Stomach smooth muscle (tissue), 2 donors: ENCODE measurements at regions not wholly inside any gene's neighbourhood (a gene's known extent, or its start where the extent isn't known, plus 50 kb on each side); places are given as distances from the start of the nearest gene placed in this dataset.

Experiments
- H3K27ac ChIP-seq: one replicate; pipeline ENCODE4 v1.7.0; 2013; ENCODE audit warnings: mild to moderate bottlenecking, low read length, inconsistent platforms
- H3K27me3 ChIP-seq, 2 donors: one replicate each; pipeline ENCODE4 v1.7.0; 2013; ENCODE audit warnings: low read length in 2 of 2; ENCODE audit not compliant: insufficient read depth in 2 of 2, control insufficient read depth in 1 of 2
- H3K36me3 ChIP-seq, 2 donors: one replicate each; pipeline ENCODE4 v1.7.0; 2013; ENCODE audit warnings: low read length in 2 of 2; ENCODE audit not compliant: control insufficient read depth in 2 of 2, insufficient read depth in 2 of 2
- H3K4me1 ChIP-seq: one replicate; pipeline ENCODE4 v1.7.0; 2013; ENCODE audit warnings: low read length; ENCODE audit not compliant: control insufficient read depth, insufficient read depth
- H3K4me3 ChIP-seq, 2 donors: one replicate each; pipeline ENCODE4 v1.7.0; 2013; ENCODE audit warnings: low read length in 2 of 2
- H3K9ac ChIP-seq, 2 donors: one replicate each; pipeline ENCODE4 v1.7.0; 2013; ENCODE audit warnings: low read length in 2 of 2, mild to moderate bottlenecking in 1 of 2
- H3K9me3 ChIP-seq, 2 donors: one replicate each; pipeline ENCODE4 v1.7.0; 2013; ENCODE audit warnings: low read length in 2 of 2; ENCODE audit not compliant: control insufficient read depth in 2 of 2
- donor health status: healthy.
- donor health status: Pancreatic carcinoma.

DNA sequence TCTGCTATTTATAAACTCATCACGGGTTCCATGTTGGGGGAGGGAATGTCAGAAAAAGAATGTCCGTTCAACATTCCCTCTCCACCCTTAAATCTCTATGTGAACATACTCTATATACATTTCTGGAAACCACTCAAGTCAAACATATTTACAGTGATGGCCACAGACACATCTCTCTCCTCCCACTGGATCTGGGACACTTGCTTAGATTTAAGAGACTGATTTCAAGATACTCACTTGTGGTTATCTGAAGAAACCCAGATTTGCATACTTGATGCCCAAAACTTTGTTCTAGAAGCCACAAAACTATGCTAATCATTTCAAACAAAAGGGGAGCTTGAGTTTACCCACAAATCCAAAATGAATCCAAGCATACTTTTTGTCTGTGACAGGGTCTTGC, 182.9 kb upstream of the SOX9 start:
- Histone ChIP-seq H3K36me3 (no peaks in the 10 kb centered on the region), H3K27me3 (no peaks in the 10 kb centered on the region), H3K9me3 (no peaks in the 10 kb centered on the region), H3K4me3 (no peak overlapping the region), H3K4me1 (no peaks in the 10 kb centered on the region), H3K9ac (no peak overlapping the region), H3K27ac (no peak overlapping the region)

DNA sequence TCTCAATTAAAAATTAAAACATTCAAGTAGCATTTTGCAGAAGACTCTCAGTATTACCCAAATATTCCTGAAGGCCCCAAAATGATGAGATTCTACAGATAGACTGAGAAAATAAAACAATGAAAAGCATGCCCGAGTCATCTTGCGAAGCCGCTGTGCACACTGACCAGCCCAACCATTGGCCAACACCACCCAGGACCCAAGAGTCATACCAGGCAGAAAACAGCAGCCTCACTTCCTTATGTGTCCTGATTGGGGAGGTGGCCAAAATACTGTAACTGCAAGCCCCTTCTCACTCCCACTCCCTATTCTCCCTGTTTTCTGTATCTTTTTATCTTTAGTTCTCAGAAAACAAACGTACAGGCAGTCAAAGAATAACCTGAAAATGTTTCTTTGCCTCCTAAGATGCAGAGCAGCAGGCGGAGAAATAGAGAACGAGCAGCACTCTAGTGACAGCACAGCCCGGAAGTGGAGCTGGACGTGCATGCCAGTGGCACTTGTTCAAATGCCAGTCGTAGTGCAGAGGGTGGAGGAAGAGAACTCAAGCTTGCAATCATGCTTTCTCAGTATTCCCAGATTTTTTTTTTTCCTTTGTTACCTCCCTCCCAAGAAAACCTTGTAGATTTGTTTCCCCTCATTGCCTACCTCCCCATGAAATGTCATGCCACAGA, 182.3 kb upstream of the SOX9 start:
- Histone ChIP-seq H3K4me3 (no peak overlapping the region), H3K27me3 (no peaks in the 10 kb centered on the region), H3K27ac (no peak overlapping the region), H3K36me3 (no peaks in the 10 kb centered on the region), H3K4me1 (no peaks in the 10 kb centered on the region), H3K9me3 (no peaks in the 10 kb centered on the region), H3K9ac (no peak overlapping the region)

DNA sequence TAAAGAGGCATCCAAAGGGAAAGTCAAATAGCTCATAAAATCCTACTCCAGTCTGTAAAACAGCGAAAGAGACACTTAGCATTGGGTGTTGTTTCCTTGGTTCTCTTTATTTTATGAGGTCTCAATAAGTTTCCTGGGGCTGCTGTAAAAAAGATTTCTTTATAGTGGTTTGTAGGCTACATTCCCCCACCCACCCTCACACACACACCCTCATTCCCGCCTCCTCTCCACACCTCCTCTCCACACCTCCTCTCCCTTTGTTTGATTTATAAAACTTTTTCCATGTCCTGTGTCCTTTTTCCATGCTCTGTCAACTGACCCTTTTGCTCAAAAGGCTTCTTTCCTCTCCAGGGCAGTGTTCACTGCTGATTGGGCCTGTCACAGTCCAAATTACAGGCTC, 178.9 kb upstream of the SOX9 start:
- no peaks in the 10 kb centered on the region for H3K27me3 ChIP-seq
- H3K4me3 ChIP-seq: no peak overlapping the region
- no peaks in the 10 kb centered on the region for H3K36me3 ChIP-seq
- no peaks in the 10 kb centered on the region for H3K4me1 ChIP-seq
- H3K9me3 ChIP-seq: no peaks in the 10 kb centered on the region
- H3K9ac ChIP-seq: no peak overlapping the region
- H3K27ac ChIP-seq: no peak overlapping the region

DNA sequence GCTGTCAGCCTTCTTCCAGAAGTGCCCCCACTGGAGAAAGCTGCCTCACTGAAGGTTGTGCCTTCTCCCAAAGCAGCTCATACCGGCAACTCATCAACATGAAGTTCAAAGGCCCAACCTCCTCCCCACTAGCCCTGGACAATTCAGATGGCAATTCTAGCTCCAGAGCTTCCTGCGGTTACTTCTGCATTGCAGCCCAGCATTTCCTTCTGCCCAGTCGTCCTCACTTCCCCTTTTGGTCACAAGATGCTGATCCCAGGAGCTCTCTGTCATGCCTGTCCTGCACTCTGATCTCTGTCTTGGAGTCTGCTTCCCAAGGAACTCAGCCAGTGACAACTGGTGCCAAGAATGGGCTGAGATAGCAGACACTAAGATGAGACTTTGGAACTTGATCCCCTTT, 178.2 kb upstream of the SOX9 start:
- no peak overlapping the region for H3K27ac ChIP-seq
- H3K36me3 ChIP-seq: no peaks in the 10 kb centered on the region
- no peak overlapping the region for H3K9ac ChIP-seq
- no peaks in the 10 kb centered on the region for H3K9me3 ChIP-seq
- H3K4me3 ChIP-seq: no peak overlapping the region
- no peaks in the 10 kb centered on the region for H3K4me1 ChIP-seq
- no peaks in the 10 kb centered on the region for H3K27me3 ChIP-seq

DNA sequence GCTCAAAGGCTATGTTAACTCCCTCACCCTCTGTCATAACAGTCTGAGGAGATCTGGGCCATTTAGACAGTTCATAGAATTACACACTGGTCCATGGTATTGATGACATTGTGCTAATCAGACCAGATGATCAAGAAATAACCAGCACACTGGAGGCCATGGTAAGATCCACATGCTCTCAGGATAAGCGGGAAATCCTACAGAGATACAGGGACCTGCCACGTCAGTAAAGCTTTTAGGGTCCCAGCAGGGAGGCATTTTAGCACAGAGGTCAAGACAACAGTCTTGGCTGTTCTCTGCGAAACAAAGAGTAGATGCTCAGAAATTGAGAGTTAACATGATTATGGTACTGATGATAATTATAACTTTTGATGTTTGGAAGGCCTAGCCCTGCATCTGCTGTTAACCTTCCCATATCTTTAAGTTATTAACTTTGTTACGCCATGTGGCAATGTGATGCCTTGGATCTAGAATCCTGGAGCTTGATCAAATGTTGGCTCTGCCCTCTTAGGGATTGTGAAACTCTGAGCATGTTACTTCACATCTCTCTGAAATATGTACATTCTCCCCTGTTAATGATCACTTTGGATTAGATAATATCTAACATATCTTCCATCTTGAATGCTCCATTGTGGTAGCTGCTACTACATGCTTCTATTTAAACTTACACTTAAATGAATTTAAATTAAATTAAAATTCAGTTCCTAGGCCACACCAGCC, 172.0 kb upstream of the SOX9 start:
- Histone ChIP-seq H3K9ac (no peak overlapping the region), H3K4me1 (no peaks in the 10 kb centered on the region), H3K4me3 (no peak overlapping the region), H3K36me3 (no peaks in the 10 kb centered on the region), H3K27ac (no peak overlapping the region), H3K9me3 (no peaks in the 10 kb centered on the region), H3K27me3 (no peaks in the 10 kb centered on the region)

DNA sequence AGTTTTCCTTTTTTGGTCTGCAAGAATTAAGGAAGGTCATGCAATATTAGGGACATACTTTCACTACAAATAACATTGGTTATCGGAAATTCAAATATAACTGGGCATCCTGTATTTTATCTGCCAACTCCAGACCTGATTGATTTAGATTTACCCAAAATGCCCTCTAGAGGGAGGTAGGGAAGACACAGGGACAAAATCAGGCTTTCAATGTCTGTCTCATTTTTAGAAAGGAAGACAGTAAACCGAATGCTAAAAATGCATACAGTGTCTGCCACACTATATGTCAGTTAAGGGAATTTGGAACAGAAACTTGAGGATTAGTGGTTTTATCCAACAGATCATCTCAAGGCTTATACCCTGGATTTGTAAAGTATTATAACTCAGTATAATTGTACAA, 161.7 kb upstream of the SOX9 start:
- Histone ChIP-seq H3K9me3 (no peaks in the 10 kb centered on the region), H3K27ac (no peak overlapping the region), H3K36me3 (no peaks in the 10 kb centered on the region), H3K4me1 (no peaks in the 10 kb centered on the region), H3K27me3 (no peaks in the 10 kb centered on the region), H3K9ac (no peak overlapping the region), H3K4me3 (no peak overlapping the region)

DNA sequence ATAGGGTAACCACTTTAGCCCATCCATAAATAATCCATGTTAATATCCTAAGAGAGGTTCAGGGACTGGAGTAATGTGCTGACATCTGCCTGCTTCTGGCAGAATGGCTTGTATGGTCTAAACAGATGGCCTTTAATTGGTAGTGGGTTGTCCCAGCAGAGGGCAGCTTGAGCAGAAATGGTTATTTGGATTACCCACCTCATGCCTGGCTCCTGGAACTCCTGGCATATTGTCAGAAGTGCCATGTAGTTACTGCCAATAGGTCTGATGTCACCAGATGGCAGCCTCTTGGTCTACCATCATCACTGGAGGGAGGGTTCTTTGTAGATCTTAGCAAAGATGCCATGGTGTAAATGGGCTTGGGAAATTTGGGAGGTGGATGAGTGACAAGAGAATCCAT, 157.5 kb upstream of the SOX9 start:
- Histone ChIP-seq H3K4me3 (no peak overlapping the region), H3K9ac (no peak overlapping the region), H3K9me3 (no peaks in the 10 kb centered on the region), H3K27ac (no peak overlapping the region), H3K4me1 (no peaks in the 10 kb centered on the region), H3K36me3 (no peaks in the 10 kb centered on the region), H3K27me3 (no peaks in the 10 kb centered on the region)

DNA sequence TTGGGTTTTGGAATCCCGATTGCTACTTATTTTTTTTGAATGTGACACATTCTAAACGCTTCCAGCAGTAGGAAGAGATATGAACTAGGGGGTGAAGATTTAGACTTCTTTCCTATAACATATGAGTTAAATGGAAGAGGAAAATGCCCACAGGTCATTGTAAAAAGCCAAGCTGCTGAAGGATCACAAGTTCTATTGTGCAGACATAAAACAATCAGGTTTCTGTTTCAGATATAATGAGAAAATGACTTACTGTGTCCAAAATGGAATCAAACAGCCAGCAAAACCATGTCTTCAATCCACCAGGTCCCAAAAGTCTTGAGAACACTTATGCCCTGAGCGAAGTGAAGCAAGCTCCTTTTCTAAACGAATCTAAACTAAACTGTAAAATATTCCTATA, 157.0 kb upstream of the SOX9 start:
- Histone ChIP-seq H3K27me3 (no peaks in the 10 kb centered on the region), H3K9me3 (no peaks in the 10 kb centered on the region), H3K27ac (no peak overlapping the region), H3K9ac (no peak overlapping the region), H3K4me1 (no peaks in the 10 kb centered on the region), H3K36me3 (no peaks in the 10 kb centered on the region), H3K4me3 (no peak overlapping the region)

DNA sequence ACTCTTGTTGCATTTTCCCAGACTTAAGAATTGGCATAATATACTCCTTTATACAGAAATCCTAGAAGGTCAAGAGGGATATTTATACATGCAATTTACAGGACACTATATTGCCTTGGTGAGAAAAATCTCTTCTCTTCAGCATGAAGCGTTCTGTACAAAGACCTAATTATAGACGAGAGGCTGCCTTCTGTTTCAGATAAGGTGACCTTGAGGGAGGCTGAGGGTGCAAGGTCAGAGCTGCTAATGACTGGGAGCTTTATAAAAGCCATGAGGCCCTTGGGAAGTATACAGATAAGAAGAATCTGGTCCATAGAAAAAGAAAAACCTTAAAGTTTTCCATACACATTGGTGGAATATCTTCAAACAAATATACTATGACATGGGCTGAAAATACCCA, 156.3 kb upstream of the SOX9 start:
- Histone ChIP-seq H3K4me1 (no peaks in the 10 kb centered on the region), H3K36me3 (no peaks in the 10 kb centered on the region), H3K27ac (no peak overlapping the region), H3K9ac (no peak overlapping the region), H3K27me3 (no peaks in the 10 kb centered on the region), H3K9me3 (no peaks in the 10 kb centered on the region), H3K4me3 (no peak overlapping the region)

DNA sequence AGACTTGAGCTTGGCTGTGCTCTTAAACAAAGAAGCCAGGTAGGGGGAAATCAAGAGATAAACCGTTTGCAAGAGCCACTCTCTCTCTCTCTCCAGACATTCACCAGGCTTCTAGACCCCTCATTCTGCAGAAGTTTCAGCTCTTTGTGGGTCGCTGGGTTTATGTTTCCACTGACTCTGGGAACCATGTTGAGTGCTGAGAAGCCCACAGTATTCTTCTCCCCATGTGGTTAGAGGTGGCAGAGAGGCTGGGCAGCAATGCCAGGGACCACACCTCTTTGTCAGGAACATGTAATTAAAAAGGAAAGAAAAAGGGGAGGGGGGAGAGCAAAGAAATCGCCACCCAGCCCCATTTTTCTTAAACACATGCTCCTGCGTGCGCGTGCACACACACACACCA, 154.8 kb upstream of the SOX9 start:
- Histone ChIP-seq H3K9ac (no peak overlapping the region), H3K27me3 (no peaks in the 10 kb centered on the region), H3K4me3 (no peak overlapping the region), H3K9me3 (no peaks in the 10 kb centered on the region), H3K4me1 (no peaks in the 10 kb centered on the region), H3K27ac (no peak overlapping the region), H3K36me3 (no peaks in the 10 kb centered on the region)
